CD4-positive, alpha-beta T cell (primary cell): ENCODE measurements at regions not wholly inside any gene's neighbourhood (a gene's known extent, or its start where the extent isn't known, plus 50 kb on each side); places are given as distances from the start of the nearest gene placed in this dataset.

Source experiments
- ATAC-seq: fragments of 200-7000 bp; cut with Tn5 transposase; one replicate; pipeline ENCODE4 v1.10.0; 2022; ENCODE audit warnings: mild to moderate bottlenecking; ENCODE audit not compliant: poor library complexity
- CTCF ChIA-PET: fragments of 350-600 bp; sonication (Branson Sonifier 250); formaldehyde crosslinking; loops from one replicate; lab custom pipeline; 2021; ENCODE audit warnings: antibody characterized with exemption, inconsistent platforms; lab: Charles Lee
- POLR2A ChIA-PET: fragments of 350-600 bp; sonication (Branson Sonifier 250); formaldehyde crosslinking; loops from one replicate; lab custom pipeline; 2021; ENCODE audit warnings: antibody characterized with exemption, inconsistent platforms; lab: Charles Lee
- DNase-seq, 14 experiments: peaks; one replicate each; pipeline ENCODE4 v3.0.0-alpha.2; 2013 to 2020; ENCODE audit warnings: mixed read lengths in 2 of 14
- H3K27ac ChIP-seq, 2 donors: one replicate each; pipeline versions ENCODE4 v1.5.1 to v1.7.0; 2013; ENCODE audit warnings: low read length in 2 of 2, low read depth in 1 of 2, mild to moderate bottlenecking in 1 of 2
- H3K27me3 ChIP-seq, 2 experiments: 1 replicate in 1 of 2; 2 replicates in 1 of 2; pipeline versions ENCODE4 v1.6.1 to v1.7.0; 2013; ENCODE audit warnings: low read length in 2 of 2, control low read depth in 1 of 2, mild to moderate bottlenecking in 1 of 2, moderate library complexity in 1 of 2; ENCODE audit not compliant: insufficient read depth in 2 of 2, control insufficient read depth in 1 of 2
- H3K36me3 ChIP-seq: one replicate; pipeline ENCODE4 v1.6.1; 2013; ENCODE audit warnings: low read length, control low read depth; ENCODE audit not compliant: insufficient read depth
- H3K4me1 ChIP-seq: one replicate; pipeline ENCODE4 v1.6.1; 2013; ENCODE audit warnings: low read length, control low read depth; ENCODE audit not compliant: insufficient read depth
- H3K4me3 ChIP-seq: one replicate; pipeline ENCODE4 v1.5.1; 2013; ENCODE audit warnings: mild to moderate bottlenecking, low read length, moderate library complexity
- H3K9me3 ChIP-seq, 2 experiments: 1 replicate in 1 of 2; 2 replicates in 1 of 2; pipeline versions ENCODE4 v1.6.1 to v1.7.0; 2013; ENCODE audit warnings: low read length in 2 of 2, mild to moderate bottlenecking in 2 of 2, control low read depth in 1 of 2, moderate library complexity in 1 of 2; ENCODE audit not compliant: control insufficient read depth in 1 of 2, insufficient read depth in 1 of 2
- H3K27ac Mint-ChIP-seq: one replicate; pipeline ENCODE4 v1.8.0; 2020; ENCODE audit warnings: mixed read lengths
- H3K27me3 Mint-ChIP-seq: one replicate; pipeline ENCODE4 v1.8.0; 2021; ENCODE audit warnings: mixed read lengths
- H3K36me3 Mint-ChIP-seq: one replicate; pipeline ENCODE4 v1.8.0; 2021; ENCODE audit warnings: low read depth, mixed read lengths
- H3K4me1 Mint-ChIP-seq: one replicate; pipeline ENCODE4 v1.8.0; 2021; ENCODE audit warnings: low read depth, mixed read lengths
- H3K4me3 Mint-ChIP-seq: one replicate; pipeline ENCODE4 v1.8.0; 2020; ENCODE audit warnings: mild to moderate bottlenecking, mixed read lengths
- H3K9me3 Mint-ChIP-seq: one replicate; pipeline ENCODE4 v1.8.0; 2020; ENCODE audit warnings: mixed read lengths
- CTCF ChIP-seq: fragments of 200-600 bp; IDR thresholded peaks from one replicate; pipeline ENCODE4 v1.8.0; 2022; ENCODE audit warnings: antibody characterized with exemption, mild to moderate bottlenecking
- intact Hi-C, 2 experiments: fragments of 100-400 bp; cut with DNase I in 1 of 2; cut with micrococcal nuclease in 1 of 2; formaldehyde crosslinking; loops; one replicate each; pipeline versions ENCODE4 v1.15.1 to v1.9.0; 2023 to 2025; cut with DNase I, micrococcal nuclease

- ATAC-seq (no peak), DNase-seq (no peak)
- H3K27ac ChIP-seq = no peak overlapping the region
- no peaks in the 10 kb centered on the region for H3K4me1 Mint-ChIP-seq
- H3K4me3 Mint-ChIP-seq = no peak overlapping the region
- ChIA-PET CTCF (no interaction called here), POLR2A (no interaction called here)
- H3K27ac Mint-ChIP-seq = no peak overlapping the region
- H3K36me3 ChIP-seq = no peaks in the 10 kb centered on the region
- H3K4me3 ChIP-seq = no peak overlapping the region
- no peaks in the 10 kb centered on the region for H3K4me1 ChIP-seq
- no peaks in the 10 kb centered on the region for H3K27me3 Mint-ChIP-seq
- no peaks in the 10 kb centered on the region for H3K27me3 ChIP-seq
- no peaks in the 10 kb centered on the region for H3K9me3 Mint-ChIP-seq
- H3K36me3 Mint-ChIP-seq = no peaks in the 10 kb centered on the region
- no peaks in the 10 kb centered on the region for H3K9me3 ChIP-seq
- TF ChIP-seq CTCF = no peak
- intact Hi-C loops = no loop called here
These were observed 845.4 kb downstream of the EFNA5 start for GRCh38 chr5:106825374-106825773.

- no peaks in the 10 kb centered on the region for H3K36me3 ChIP-seq
- no peaks in the 10 kb centered on the region for H3K4me1 Mint-ChIP-seq
- no peak for TF ChIP-seq CTCF
- DNase-seq = no peak
- H3K4me1 ChIP-seq = no peaks in the 10 kb centered on the region
- no peak overlapping the region for H3K4me3 Mint-ChIP-seq
- ChIA-PET CTCF (no interaction called here), POLR2A (no interaction called here)
- H3K4me3 ChIP-seq = no peak overlapping the region
- H3K27ac ChIP-seq = no peak overlapping the region
- intact Hi-C loops = no loop called here
- ATAC-seq = no peak
- H3K36me3 Mint-ChIP-seq = no peaks in the 10 kb centered on the region
- H3K9me3 ChIP-seq = peaks cover 0 to 5% of the 10 kb centered on the region in 2 experiments
- no peak overlapping the region for H3K27ac Mint-ChIP-seq
- H3K27me3 Mint-ChIP-seq = no peaks in the 10 kb centered on the region
- H3K9me3 Mint-ChIP-seq = no peaks in the 10 kb centered on the region
- no peaks in the 10 kb centered on the region for H3K27me3 ChIP-seq
These were observed 847.9 kb downstream of the EFNA5 start for GRCh38 chr5:106822851-106823250.

GRCh38 chr5:106818552-106818951 is 852.2 kb downstream of the EFNA5 start:
- Mint-ChIP-seq H3K27ac (no peak overlapping the region), H3K36me3 (no peaks in the 10 kb centered on the region), H3K27me3 (no peaks in the 10 kb centered on the region), H3K4me3 (no peak overlapping the region), H3K9me3 (no peaks in the 10 kb centered on the region), H3K4me1 (no peaks in the 10 kb centered on the region)
- no peak for TF ChIP-seq CTCF
- H3K27me3 ChIP-seq = no peaks in the 10 kb centered on the region
- H3K9me3 ChIP-seq = peaks cover 0 to 5% of the 10 kb centered on the region in 2 experiments
- no peaks in the 10 kb centered on the region for H3K4me1 ChIP-seq
- no peak overlapping the region for H3K27ac ChIP-seq
- ChIA-PET POLR2A (no interaction called here), CTCF (no interaction called here)
- ATAC-seq = no peak
- intact Hi-C loops = no loop called here
- H3K4me3 ChIP-seq = no peak overlapping the region
- DNase-seq = no peak
- H3K36me3 ChIP-seq = no peaks in the 10 kb centered on the region
